Neuronal stem cell (in vitro differentiated cells): ENCODE measurements at regions not wholly inside any gene's neighbourhood (a gene's known extent, or its start where the extent isn't known, plus 50 kb on each side); places are given as distances from the start of the nearest gene placed in this dataset.

Source experiments
- DNase-seq: peaks from one replicate; pipeline ENCODE4 v3.0.0-alpha.2; 2013; ENCODE audit warnings: low spot score
- H2AFZ ChIP-seq: one replicate; pipeline ENCODE4 v1.6.1; 2013; ENCODE audit warnings: mild to moderate bottlenecking, low read length, inconsistent platforms
- H2AK5ac ChIP-seq: 2 replicates; pipeline ENCODE4 v1.6.1; 2013; ENCODE audit warnings: low read depth, mild to moderate bottlenecking, inconsistent platforms, low read length, moderate library complexity, mixed read lengths
- H2BK120ac ChIP-seq: 2 replicates; pipeline ENCODE4 v1.6.1; 2013; ENCODE audit warnings: low read depth, mild to moderate bottlenecking, inconsistent platforms, low read length, moderate library complexity, mixed read lengths
- H2BK12ac ChIP-seq: one replicate; pipeline ENCODE4 v1.6.1; 2013; ENCODE audit warnings: low read length, inconsistent platforms
- H2BK15ac ChIP-seq: 2 replicates; pipeline ENCODE4 v1.6.1; 2013; ENCODE audit warnings: mild to moderate bottlenecking, low read length, inconsistent platforms, mixed read lengths
- H2BK5ac ChIP-seq: one replicate; pipeline ENCODE4 v1.6.1; 2013; ENCODE audit warnings: inconsistent platforms, mild to moderate bottlenecking, low read length, moderate library complexity
- H3K14ac ChIP-seq: one replicate; pipeline ENCODE4 v1.6.1; 2013; ENCODE audit warnings: low read length, inconsistent platforms
- H3K18ac ChIP-seq: 2 replicates; pipeline ENCODE4 v1.6.1; 2013; ENCODE audit warnings: low read length, inconsistent platforms
- H3K23ac ChIP-seq: 2 replicates; pipeline ENCODE4 v1.6.1; 2013; ENCODE audit warnings: low read depth, mild to moderate bottlenecking, mixed read lengths, low read length, inconsistent platforms; ENCODE audit not compliant: poor library complexity
- H3K27ac ChIP-seq: replicated peaks from 3 replicates; pipeline ENCODE4 v1.5.1; 2013; ENCODE audit warnings: low read length, inconsistent platforms
- H3K27me3 ChIP-seq, 3 experiments: 2 replicates each; pipeline ENCODE4 v1.6.1; 2013; ENCODE audit warnings: low read length in 3 of 3, mild to moderate bottlenecking in 2 of 3, inconsistent platforms in 1 of 3, low read depth in 1 of 3, mixed read lengths in 1 of 3, moderate library complexity in 1 of 3; ENCODE audit not compliant: control insufficient read depth in 3 of 3, insufficient read depth in 3 of 3
- H3K36me3 ChIP-seq, 2 donors: replicated peaks in 1 of 2; 2 replicates each; pipeline ENCODE4 v1.6.1; 2013; ENCODE audit warnings: low read length in 2 of 2; ENCODE audit not compliant: control insufficient read depth in 2 of 2, insufficient read depth in 2 of 2
- H3K4ac ChIP-seq: 2 replicates; pipeline ENCODE4 v1.6.1; 2013; ENCODE audit warnings: inconsistent platforms, mild to moderate bottlenecking, low read length, moderate library complexity
- H3K4me1 ChIP-seq, 2 donors: 1 replicate in 1 of 2; 2 replicates in 1 of 2; pipeline ENCODE4 v1.6.1; 2013; ENCODE audit warnings: low read length in 2 of 2, low read depth in 1 of 2; ENCODE audit not compliant: control insufficient read depth in 2 of 2, insufficient read depth in 1 of 2
- H3K4me2 ChIP-seq: one replicate; pipeline ENCODE4 v1.6.1; 2013; ENCODE audit warnings: mild to moderate bottlenecking, low read length, inconsistent platforms; ENCODE audit not compliant: insufficient read depth, poor library complexity, severe bottlenecking
- H3K4me3 ChIP-seq, 2 donors: 2 replicates each; pipeline ENCODE4 v1.5.1; 2013; ENCODE audit warnings: low read length in 2 of 2, mild to moderate bottlenecking in 2 of 2, inconsistent platforms in 1 of 2, moderate library complexity in 1 of 2
- H3K79me1 ChIP-seq: one replicate; pipeline ENCODE4 v1.6.1; 2013; ENCODE audit warnings: low read depth, mild to moderate bottlenecking, inconsistent platforms, low read length, moderate library complexity
- H3K9ac ChIP-seq: one replicate; pipeline ENCODE4 v1.6.1; 2013; ENCODE audit warnings: mild to moderate bottlenecking, low read depth, low read length, inconsistent platforms; ENCODE audit not compliant: poor library complexity
- H3K9me3 ChIP-seq, 2 donors: replicated peaks in 1 of 2; 2 replicates each; pipeline versions ENCODE3 to v1.6.1; 2013; ENCODE audit warnings: low read length in 2 of 2, mild to moderate bottlenecking in 2 of 2, inconsistent platforms in 1 of 2, low read depth in 1 of 2, mixed read lengths in 1 of 2, moderate library complexity in 1 of 2; ENCODE audit not compliant: control insufficient read depth in 2 of 2, insufficient read depth in 1 of 2
- H4K8ac ChIP-seq: one replicate; pipeline ENCODE4 v1.6.1; 2013; ENCODE audit warnings: low read depth, mild to moderate bottlenecking, inconsistent platforms, low read length, moderate library complexity
- H4K91ac ChIP-seq: one replicate; pipeline ENCODE4 v1.6.1; 2013; ENCODE audit warnings: low read length, low read depth, mild to moderate bottlenecking, inconsistent platforms; ENCODE audit not compliant: poor library complexity
- WGBS, 2 donors: extraction: QIAGEN DNeasy Blood & Tissue Kit; methylation state at CpG; one replicate each; pipeline ENCODE4 v1.1.7; 2013; ENCODE audit warnings: missing lambda C conversion rate in 2 of 2, mixed read lengths in 1 of 2; ENCODE audit not compliant: insufficient read length in 2 of 2, insufficient replicate concordance in 1 of 2; ENCODE audit errors: extremely low coverage in 2 of 2; 5-methylcytosine and 5-hydroxymethylcytosine counted together

DNA sequence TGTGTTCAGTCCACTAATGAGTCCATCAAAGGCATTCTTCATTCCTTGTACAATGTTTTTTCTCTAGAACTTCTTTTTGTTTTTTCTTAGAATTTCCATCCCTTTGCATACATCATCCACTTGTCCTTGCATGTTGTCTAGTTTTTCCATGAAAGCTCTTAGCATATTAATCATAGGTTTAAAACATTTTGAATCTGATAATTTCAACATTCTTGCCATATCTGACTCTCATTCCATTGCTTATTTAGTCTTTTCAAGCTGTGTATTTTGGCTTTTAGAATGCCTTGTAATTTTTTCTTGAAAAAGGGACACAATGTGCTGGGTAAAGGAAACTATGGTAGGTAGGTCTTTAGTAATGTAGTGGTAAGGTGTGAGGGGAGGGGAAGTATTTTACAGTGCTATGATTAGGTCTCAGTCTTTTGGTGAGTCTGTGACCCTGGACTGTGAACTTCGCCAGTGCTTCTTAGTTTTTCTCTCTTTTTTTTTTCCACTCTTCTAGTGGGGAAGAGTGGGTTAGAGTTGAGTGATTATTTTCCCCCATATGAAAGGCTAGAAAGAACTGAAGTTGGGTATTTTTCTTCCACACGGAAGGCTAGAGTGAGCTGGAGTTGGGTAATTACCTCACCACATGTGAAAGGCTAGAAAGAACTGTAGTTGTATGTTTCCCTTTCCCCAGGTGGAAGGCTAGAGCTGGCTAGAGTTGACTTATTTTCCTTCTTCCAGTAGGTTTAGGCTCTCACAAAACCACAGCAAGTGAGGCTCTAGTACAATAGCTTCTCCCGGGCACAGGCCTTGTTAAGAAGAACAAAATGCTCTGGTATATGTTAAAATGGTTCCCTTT, 172.1 kb downstream of the SNX18 start:
- Histone ChIP-seq H4K8ac (no peak overlapping the region), H3K27me3 (no peaks in the 10 kb centered on the region), H2AFZ (no peak overlapping the region), H2BK15ac (no peak overlapping the region), H3K27ac (no peak overlapping the region), H3K4me2 (no peak overlapping the region), H3K23ac (no peak overlapping the region), H2BK120ac (no peak overlapping the region), H2BK12ac (no peak overlapping the region), H3K9me3 (no peaks in the 10 kb centered on the region), H3K36me3 (no peaks in the 10 kb centered on the region), H3K79me1 (no peaks in the 10 kb centered on the region), H3K4ac (no peak overlapping the region), H3K4me3 (no peak overlapping the region), H3K18ac (no peak overlapping the region), H4K91ac (no peak overlapping the region), H2AK5ac (no peak overlapping the region), H3K14ac (no peak overlapping the region), H3K9ac (no peak overlapping the region), H2BK5ac (no peak overlapping the region), H3K4me1 (no peaks in the 10 kb centered on the region)
- no CpG with 5 or more reads among the region's 3 CpGs for WGBS, 2 donors
- no peak for DNase-seq

DNA sequence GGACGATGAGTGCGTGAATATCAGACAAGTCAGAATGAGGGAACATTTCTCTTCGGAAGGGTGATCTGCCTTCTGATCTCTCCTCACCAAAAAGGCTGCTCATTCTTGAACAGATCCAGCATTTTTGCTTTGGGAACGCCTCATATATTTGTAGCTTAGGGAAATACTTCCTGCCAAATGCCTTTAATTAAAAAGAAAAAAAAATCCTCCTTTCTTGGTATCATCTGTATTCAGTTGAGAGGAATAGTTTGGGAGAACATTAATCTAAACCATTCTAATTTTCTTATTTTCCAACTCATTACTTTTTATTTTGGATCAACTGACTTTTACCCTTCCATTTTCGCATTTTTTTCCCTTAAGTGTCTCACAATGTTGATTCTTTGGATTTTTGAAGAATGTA, 163.4 kb downstream of the SNX18 start:
- Histone ChIP-seq H2BK12ac (no peak overlapping the region), H3K27ac (no peak overlapping the region), H3K36me3 (no peaks in the 10 kb centered on the region), H3K9ac (no peak overlapping the region), H3K9me3 (peaks cover 0 to 2% of the 10 kb centered on the region in 2 donors), H4K91ac (no peak overlapping the region), H3K23ac (no peak overlapping the region), H3K79me1 (no peaks in the 10 kb centered on the region), H3K27me3 (no peaks in the 10 kb centered on the region), H2BK15ac (no peak overlapping the region), H3K18ac (no peak overlapping the region), H2AK5ac (no peak overlapping the region), H2BK120ac (no peak overlapping the region), H3K4ac (no peak overlapping the region), H2BK5ac (no peak overlapping the region), H4K8ac (no peak overlapping the region), H3K4me1 (no peaks in the 10 kb centered on the region), H2AFZ (no peak overlapping the region), H3K4me3 (no peak overlapping the region), H3K4me2 (no peak overlapping the region), H3K14ac (no peak overlapping the region)
- WGBS, 2 donors, result no CpG with 5 or more reads among the region's 5 CpGs
- DNase-seq, result no peak

DNA sequence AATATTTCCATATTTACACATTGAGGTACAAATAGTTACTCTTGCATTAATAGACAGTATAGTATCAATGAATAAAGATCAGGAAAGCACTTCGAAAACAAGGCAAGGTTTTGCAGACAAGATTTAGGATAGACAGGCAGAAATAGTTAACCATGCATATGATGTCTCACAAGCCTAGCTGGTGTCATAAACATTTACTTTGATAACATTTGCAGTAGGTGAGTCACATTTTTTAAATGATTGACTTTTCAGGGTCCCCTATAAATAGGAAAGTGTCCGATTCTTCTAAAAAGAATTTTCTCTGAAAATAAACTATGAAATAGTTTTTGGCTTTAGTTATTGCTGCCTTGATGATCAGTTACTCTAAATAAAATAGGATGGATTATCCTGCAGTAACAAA, 162.1 kb downstream of the SNX18 start:
- H3K27me3 ChIP-seq, result no peaks in the 10 kb centered on the region
- H3K14ac ChIP-seq, result no peak overlapping the region
- H4K8ac ChIP-seq, result no peak overlapping the region
- no peaks in the 10 kb centered on the region for H3K4me1 ChIP-seq
- H2BK120ac ChIP-seq, result no peak overlapping the region
- no peak overlapping the region for H2AFZ ChIP-seq
- no peak overlapping the region for H3K4me3 ChIP-seq
- no peak overlapping the region for H2BK15ac ChIP-seq
- no peak overlapping the region for H4K91ac ChIP-seq
- no peaks in the 10 kb centered on the region for H3K79me1 ChIP-seq
- no peak overlapping the region for H3K4ac ChIP-seq
- DNase-seq, result no peak
- peaks cover 0 to 2% of the 10 kb centered on the region in 2 donors for H3K9me3 ChIP-seq
- H2BK12ac ChIP-seq, result no peak overlapping the region
- no peak overlapping the region for H3K23ac ChIP-seq
- H3K9ac ChIP-seq, result no peak overlapping the region
- H3K4me2 ChIP-seq, result no peak overlapping the region
- no peak overlapping the region for H3K27ac ChIP-seq
- no CpG with 5 or more reads among the region's 2 CpGs for WGBS, 2 donors
- H2AK5ac ChIP-seq, result no peak overlapping the region
- no peaks in the 10 kb centered on the region for H3K36me3 ChIP-seq
- H2BK5ac ChIP-seq, result no peak overlapping the region
- H3K18ac ChIP-seq, result no peak overlapping the region

DNA sequence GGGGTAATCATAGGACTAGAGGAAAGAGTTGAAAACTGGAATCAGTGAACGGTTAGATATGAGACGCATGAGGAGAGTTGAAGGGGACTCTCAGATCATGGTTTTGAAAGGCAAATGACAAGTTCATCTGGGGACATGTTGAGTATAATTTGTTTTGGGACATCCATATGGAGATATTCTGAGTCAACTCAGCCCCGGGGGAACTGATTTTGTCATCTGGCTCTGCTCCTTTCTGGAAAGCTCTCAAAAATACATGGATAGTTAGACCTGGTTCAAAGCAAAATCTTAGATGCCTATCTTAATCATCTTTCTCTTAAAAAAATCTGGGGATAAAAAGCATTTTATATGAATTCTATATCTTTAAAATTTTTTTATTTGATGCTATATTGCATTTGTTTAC, 161.2 kb downstream of the SNX18 start:
- Histone ChIP-seq H2BK15ac (no peak overlapping the region), H3K27ac (no peak overlapping the region), H3K23ac (no peak overlapping the region), H3K9me3 (peaks cover 0 to 2% of the 10 kb centered on the region in 2 donors), H2BK120ac (no peak overlapping the region), H3K4me1 (no peaks in the 10 kb centered on the region), H2BK5ac (no peak overlapping the region), H2AFZ (no peak overlapping the region), H4K91ac (no peak overlapping the region), H3K36me3 (no peaks in the 10 kb centered on the region), H3K4me2 (no peak overlapping the region), H3K9ac (no peak overlapping the region), H3K27me3 (no peaks in the 10 kb centered on the region), H3K14ac (no peak overlapping the region), H3K4ac (no peak overlapping the region), H3K79me1 (no peaks in the 10 kb centered on the region), H2BK12ac (no peak overlapping the region), H3K18ac (no peak overlapping the region), H3K4me3 (no peak overlapping the region), H4K8ac (no peak overlapping the region), H2AK5ac (no peak overlapping the region)
- DNase-seq, result no peak
- WGBS, 2 donors, result no CpG with 5 or more reads among the region's 3 CpGs
